ACC112 (cell line): ENCODE measurements at regions not wholly inside any gene's neighbourhood (a gene's known extent, or its start where the extent isn't known, plus 50 kb on each side); places are given as distances from the start of the nearest gene placed in this dataset.
A peak's percentile ranks its signal among the peaks of the same experiment; 100 is the strongest.
"Not testable (repeated sequence)": the region's sequence is repeated elsewhere in the genome, so short reads cannot be mapped to it uniquely, and the experiment has no call there.

Experiments used
- H2AFZ ChIP-seq: fragments of 200-600 bp; sonication (generic); one replicate; pipeline ENCODE4 v1.6.0; 2017; ENCODE audit warnings: antibody characterized with exemption, low read length; ENCODE audit not compliant: unreplicated experiment
- H3K27ac ChIP-seq: fragments of 200-600 bp; sonication (generic); 2 replicates; pipeline ENCODE4 v1.5.1; 2014; ENCODE audit warnings: low read depth, mild to moderate bottlenecking, antibody characterized with exemption, low read length, moderate library complexity
- H3K27me3 ChIP-seq: fragments of 200-600 bp; sonication (generic); 2 replicates; pipeline ENCODE4 v1.6.1; 2014; ENCODE audit warnings: mild to moderate bottlenecking, antibody characterized with exemption, low read length, moderate library complexity, mixed read lengths; ENCODE audit not compliant: insufficient read depth
- H3K36me3 ChIP-seq: fragments of 200-600 bp; sonication (generic); 2 replicates; pipeline ENCODE4 v1.6.1; 2016; ENCODE audit warnings: mild to moderate bottlenecking, antibody characterized with exemption, low read length, moderate library complexity, mixed read lengths; ENCODE audit not compliant: insufficient read depth
- H3K4me1 ChIP-seq: fragments of 200-600 bp; sonication (generic); one replicate; pipeline ENCODE4 v1.6.1; 2016; ENCODE audit warnings: low read length, mixed read lengths; ENCODE audit not compliant: insufficient read depth, unreplicated experiment, control insufficient read depth
- H3K4me3 ChIP-seq: fragments of 200-600 bp; sonication (generic); 2 replicates; pipeline ENCODE4 v1.5.1; 2014; ENCODE audit warnings: mild to moderate bottlenecking, low read depth, low read length
- H3K79me2 ChIP-seq: fragments of 200-600 bp; sonication (generic); one replicate; pipeline ENCODE4 v1.6.0; 2016; ENCODE audit warnings: low read length; ENCODE audit not compliant: control insufficient read depth, unreplicated experiment, insufficient read depth

DNA sequence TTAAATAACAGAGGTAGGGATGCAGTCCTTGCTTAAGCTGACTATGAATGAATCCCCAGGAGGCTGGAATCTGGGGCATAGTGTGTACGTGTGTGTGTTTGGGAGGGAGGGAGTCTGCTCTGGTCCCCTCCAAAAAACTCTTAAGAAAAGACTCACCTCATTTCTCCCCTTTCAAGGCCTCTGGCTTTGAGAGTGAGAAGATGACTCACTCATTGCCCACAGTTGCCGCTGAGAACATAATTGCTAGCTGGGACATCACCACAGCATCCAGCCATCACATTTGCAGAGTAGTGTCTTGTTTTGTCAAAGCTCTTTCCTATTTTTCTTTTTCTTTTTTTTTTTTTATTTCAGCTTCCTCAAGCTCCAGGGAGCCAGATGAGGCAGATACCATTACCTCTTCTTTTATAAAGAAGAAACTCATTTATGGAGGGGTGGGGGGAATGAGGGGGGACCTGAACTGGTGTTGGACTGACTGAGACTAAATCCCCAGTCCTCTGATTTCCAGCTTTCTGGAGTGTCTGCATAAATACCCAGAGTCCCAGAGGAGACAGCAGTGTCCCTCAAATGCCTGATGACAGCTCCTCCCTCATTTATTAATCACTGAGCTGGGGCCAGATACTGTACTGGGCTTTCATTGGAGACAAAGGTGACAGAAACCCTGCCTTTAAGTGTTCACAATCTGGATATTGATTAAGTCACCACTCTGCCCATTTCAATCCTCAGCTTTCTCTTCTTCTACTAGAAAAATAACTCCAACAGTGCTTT, 61.9 kb upstream of the LAS1L start:
- Histone ChIP-seq H3K27me3 (no peaks in the 10 kb centered on the region), H2AFZ (peak overlapping the region; percentile 33), H3K36me3 (no peaks in the 10 kb centered on the region), H3K4me1 (peaks cover 22% of the 10 kb centered on the region), H3K4me3 (0 out of 2 replicates have a peak overlapping the region, but pooled peaks have one; percentile 29), H3K79me2 (no peaks in the 10 kb centered on the region), H3K27ac (peak overlapping the region; percentile 99)

DNA sequence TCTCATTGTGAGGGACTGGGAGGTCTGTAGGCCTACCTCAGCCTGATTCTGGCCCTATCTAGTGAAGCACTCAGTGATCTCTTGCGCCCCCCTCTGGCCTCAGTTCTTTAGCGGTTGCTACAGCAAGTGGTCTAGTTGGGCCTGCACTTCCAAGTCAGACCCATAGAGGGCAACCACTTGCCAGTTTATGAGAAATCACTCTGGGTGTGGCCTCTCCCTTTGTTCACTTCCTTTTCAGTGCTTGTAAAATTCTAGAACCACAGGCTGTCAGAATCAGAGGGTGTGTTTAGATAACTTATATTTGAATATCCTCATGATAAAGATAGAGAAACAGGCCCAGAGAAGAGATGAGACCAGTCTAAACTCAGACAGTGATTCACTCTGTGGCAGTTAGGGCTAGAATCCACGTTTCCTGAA, 60.9 kb upstream of the LAS1L start:
- Histone ChIP-seq H3K4me3 (0 out of 2 replicates have a peak overlapping the region, but pooled peaks have one; percentile 29), H3K4me1 (peaks cover 15% of the 10 kb centered on the region), H3K36me3 (no peaks in the 10 kb centered on the region), H3K27me3 (no peaks in the 10 kb centered on the region), H3K79me2 (no peaks in the 10 kb centered on the region), H3K27ac (peak overlapping the region; percentile 99), H2AFZ (peak overlapping the region; percentile 53)

DNA sequence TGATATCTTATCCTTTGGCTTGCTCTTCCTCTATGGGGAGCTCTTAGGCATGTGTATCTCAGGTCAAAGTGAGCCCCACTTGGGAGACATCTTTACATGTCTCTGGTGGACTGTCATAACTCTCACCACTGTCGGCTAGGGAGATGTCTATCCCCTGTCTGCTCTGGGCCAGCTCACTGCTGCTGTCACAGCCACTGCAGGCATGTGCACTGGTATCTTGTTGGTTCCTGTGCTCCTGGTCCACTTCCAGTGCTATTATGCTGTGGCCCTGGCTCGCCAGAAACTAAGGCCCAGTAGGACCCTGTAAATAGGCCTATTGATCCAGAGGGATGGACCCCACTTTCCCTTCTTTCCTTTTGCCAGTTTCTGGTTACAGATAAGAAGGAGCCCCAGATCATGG, 56.6 kb upstream of the LAS1L start:
- no peaks in the 10 kb centered on the region for H3K27me3 ChIP-seq
- H3K36me3 ChIP-seq: no peaks in the 10 kb centered on the region

DNA sequence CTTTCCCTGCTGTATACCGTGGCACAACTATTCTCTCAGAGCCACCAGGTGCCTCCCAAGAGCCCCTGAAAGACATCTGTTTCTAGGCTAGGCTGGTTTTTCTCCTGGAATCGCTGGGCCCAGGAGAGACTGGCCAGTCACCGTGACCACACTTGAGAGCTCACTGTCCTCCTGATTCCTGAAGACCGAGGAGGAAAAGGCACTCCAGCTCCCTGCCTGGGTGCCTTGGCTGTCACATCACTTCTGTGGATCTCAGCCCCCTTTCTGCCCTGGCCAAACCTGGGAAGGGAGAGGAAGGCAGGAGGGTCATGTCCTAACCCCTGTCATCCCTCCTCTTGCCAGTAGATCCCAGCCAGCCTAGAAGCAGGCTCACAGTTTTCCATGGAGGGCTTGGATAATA, 54.7 kb upstream of the LAS1L start:
- Histone ChIP-seq H3K36me3 (no peaks in the 10 kb centered on the region), H2AFZ (no peak overlapping the region), H3K79me2 (no peaks in the 10 kb centered on the region), H3K27me3 (no peaks in the 10 kb centered on the region), H3K4me1 (peaks cover 13% of the 10 kb centered on the region), H3K27ac (no peak overlapping the region), H3K4me3 (no peak overlapping the region)

More for the DNA sequence above, 56.6 kb upstream of the LAS1L start:
- H3K4me3 ChIP-seq: no peak overlapping the region
- no peak overlapping the region for H2AFZ ChIP-seq
- H3K79me2 ChIP-seq: no peaks in the 10 kb centered on the region
- peaks cover 20% of the 10 kb centered on the region for H3K4me1 ChIP-seq
- H3K27ac ChIP-seq: no peak overlapping the region

DNA sequence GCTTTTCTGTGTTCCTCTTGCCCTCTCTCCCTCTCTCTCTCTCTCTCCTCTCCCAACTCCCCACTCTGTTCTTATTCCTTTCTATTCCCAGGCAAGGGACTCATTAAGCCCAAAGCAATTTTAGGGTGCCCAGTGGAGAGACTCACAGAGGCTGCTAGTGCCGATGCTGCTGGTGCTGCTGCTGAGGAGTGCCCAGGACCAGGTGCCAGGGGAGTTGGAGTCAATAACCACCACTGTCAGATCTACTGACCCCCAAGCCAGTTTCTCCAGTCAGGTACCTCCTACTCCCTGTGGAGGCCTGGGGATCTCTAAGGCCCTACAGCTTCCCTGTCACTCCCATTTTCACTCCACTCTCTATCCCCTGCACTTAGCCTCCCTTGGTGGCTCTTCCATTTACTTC, 54.2 kb upstream of the LAS1L start:
- H2AFZ ChIP-seq: peak overlapping the region; percentile 22
- peak overlapping the region; percentile 72 for H3K4me3 ChIP-seq
- H3K79me2 ChIP-seq: no peaks in the 10 kb centered on the region
- H3K27me3 ChIP-seq: no peaks in the 10 kb centered on the region
- no peaks in the 10 kb centered on the region for H3K36me3 ChIP-seq
- H3K4me1 ChIP-seq: peaks cover 13% of the 10 kb centered on the region
- 0 out of 2 replicates have a peak overlapping the region, but pooled peaks have one; percentile 32 for H3K27ac ChIP-seq

DNA sequence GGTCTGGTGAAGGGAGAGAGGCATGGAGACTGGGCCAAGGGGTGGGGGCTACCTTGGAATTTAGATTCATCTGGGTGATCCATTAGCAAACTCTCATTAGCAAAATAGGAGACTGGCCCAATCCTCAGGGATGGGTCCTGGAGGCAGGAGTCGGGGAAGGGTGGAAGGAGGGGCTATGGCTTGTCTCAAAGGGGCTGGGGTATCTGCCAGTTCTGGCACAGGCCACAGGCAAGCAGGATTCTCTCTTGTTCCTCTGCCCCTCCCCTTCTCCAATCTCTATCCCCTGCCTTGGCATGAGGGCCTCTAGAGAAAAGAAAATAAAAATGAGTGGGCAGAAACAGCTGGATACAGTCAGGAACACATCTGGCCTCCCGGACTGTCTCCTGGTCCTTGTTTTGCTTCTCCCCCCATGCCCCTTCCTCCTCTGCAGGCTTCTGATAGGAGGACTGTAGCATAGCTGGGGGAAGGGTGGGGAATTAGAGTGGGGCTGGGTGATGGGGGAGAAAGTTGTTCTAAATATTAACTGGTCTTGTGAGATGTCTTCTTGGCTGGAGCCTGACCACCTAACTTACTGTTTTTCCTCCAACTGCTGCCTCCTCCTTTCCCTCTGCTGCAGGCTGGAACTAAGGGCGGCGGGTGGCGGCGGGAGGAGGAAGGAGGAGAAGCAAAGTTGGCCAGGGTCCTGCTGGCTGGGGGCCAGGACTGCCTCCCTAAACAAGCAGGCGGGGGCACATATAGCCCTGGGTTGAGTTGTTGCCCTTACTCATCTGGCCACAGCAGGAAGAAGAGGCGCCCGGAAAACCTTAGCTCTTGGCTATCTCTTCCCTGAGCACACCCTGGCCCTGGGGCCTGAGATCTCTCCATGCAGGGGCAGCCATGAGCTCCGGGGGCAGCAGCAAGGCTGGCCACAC, 53.3 kb upstream of the LAS1L start:
- Histone ChIP-seq H2AFZ (peak overlapping the region; percentile 22), H3K27ac (peak overlapping the region; percentile 32; the same call in 1 of the 2 replicates), H3K4me3 (peak overlapping the region; percentile 72), H3K79me2 (no peaks in the 10 kb centered on the region), H3K4me1 (peaks cover 13% of the 10 kb centered on the region), H3K36me3 (no peaks in the 10 kb centered on the region), H3K27me3 (no peaks in the 10 kb centered on the region)

DNA sequence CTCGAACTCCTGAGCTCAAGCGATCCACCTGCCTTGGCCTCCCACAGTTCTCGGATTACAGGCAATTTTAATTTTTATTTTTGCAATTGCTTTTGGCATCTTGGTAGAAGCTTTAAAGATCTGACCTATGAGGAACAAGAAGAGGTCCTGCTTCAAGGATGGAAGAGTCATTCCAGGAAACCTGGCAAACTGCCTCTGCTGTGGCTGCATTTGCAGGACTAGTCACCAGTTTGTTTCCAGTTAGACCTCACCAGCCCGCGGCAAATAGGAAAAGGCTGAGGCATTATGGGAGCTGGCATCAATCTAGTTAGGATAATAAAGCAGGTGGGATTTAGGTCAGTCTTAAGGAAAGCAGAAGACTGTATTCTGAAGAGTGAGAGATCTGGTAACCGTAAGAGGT, 51.9 kb upstream of the LAS1L start:
- Histone ChIP-seq H2AFZ (no peak overlapping the region), H3K4me1 (peaks cover 13% of the 10 kb centered on the region), H3K4me3 (no peak overlapping the region), H3K27me3 (no peaks in the 10 kb centered on the region), H3K79me2 (no peaks in the 10 kb centered on the region), H3K36me3 (no peaks in the 10 kb centered on the region), H3K27ac (no peak overlapping the region)

DNA sequence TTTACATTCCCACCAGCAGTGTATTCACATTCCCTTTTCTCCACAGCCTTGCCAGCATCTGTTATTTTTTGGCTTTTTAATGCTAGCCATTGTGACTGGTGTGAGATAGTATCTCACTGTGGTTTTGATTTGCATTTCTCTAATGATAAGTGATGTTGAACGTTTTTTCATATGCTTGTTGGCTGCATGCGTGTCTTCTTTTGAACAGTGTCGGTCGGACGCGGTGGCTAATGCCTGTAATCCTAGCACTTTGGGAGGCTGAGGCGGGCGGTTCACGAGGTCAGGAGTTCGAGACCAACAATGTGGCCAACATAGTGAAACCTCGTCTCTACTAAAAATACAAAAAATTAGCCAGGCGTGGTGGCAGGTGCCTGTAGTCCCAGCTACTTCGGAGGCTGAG, 50.6 kb upstream of the LAS1L start:
- H3K36me3 ChIP-seq, H3K79me2 ChIP-seq, H3K27me3 ChIP-seq, H2AFZ ChIP-seq, H3K27ac ChIP-seq, H3K4me3 ChIP-seq: not testable (repeated sequence)
- peaks cover 13% of the 10 kb centered on the region for H3K4me1 ChIP-seq
